ENCODE measurements at regions not wholly inside any gene's neighbourhood (a gene's known extent, or its start where the extent isn't known, plus 50 kb on each side); places are given as distances from the start of the nearest gene placed in this dataset.

- WGBS (ENCODE audit: insufficient coverage, insufficient replicate concordance, low lambda C conversion rate, missing lambda C conversion rate), result 97% methylated on average over 3 of the region's 3 CpGs
- no peak overlapping the region for H3K27ac ChIP-seq (ENCODE audit: control insufficient read depth, insufficient read depth)
- in situ Hi-C loops (cut with MboI) (no loop called here), intact Hi-C loops (cut with micrococcal nuclease; ENCODE audit: unreplicated experiment) (no loop called here)
- TF ChIP-seq CREB1 (IDR thresholded peaks at IDR 0.05; ENCODE audit: low read depth) (no peak), RFX5 (IDR thresholded peaks at IDR 0.05; ENCODE audit: low read depth, low read length) (no peak), POLR2A (IDR thresholded peaks at IDR 0.05; ENCODE audit: low read depth, low read length) (no peak), CEBPZ (IDR thresholded peaks at IDR 0.05; ENCODE audit: low read depth, low read length) (no peak), ATF7 (IDR thresholded peaks at IDR 0.05; ENCODE audit: low read depth) (no peak), MXI1 (IDR thresholded peaks at IDR 0.05; ENCODE audit: low read depth, low read length) (no peak), HCFC1 (IDR thresholded peaks at IDR 0.05; ENCODE audit: low read length) (no peak), PML (IDR thresholded peaks at IDR 0.05; ENCODE audit: low read length) (no peak), USF2 (IDR thresholded peaks at IDR 0.05; ENCODE audit: borderline replicate concordance, low read depth, low read length) (no peak)
- H2AFZ ChIP-seq (ENCODE audit: control insufficient read depth, low read depth, low read length), result no peak overlapping the region
- no peaks in the 10 kb centered on the region for H4K20me1 ChIP-seq (ENCODE audit: control insufficient read depth, insufficient read depth)
- no peak for ATAC-seq
- H3K9me3 ChIP-seq (replicated peaks; ENCODE audit: control insufficient read depth, insufficient read depth, low read length), result peaks cover 2% of the 10 kb centered on the region
- CTCF ChIA-PET, result no interaction called here
- peaks cover 1 to 3% of the 10 kb centered on the region in 2 experiments; a peak in 3 of 4 replicates for H3K36me3 ChIP-seq (ENCODE audit: control insufficient read depth in 2 of 2, insufficient read depth in 2 of 2, low read length in 1 of 2)
- no peak overlapping the region for H3K4me3 ChIP-seq
- RAD21 ChIA-PET (ENCODE audit: unreplicated experiment), result no interaction called here
- POLR2A ChIA-PET, result no interaction called here
- no peak for DNase-seq (ENCODE audit: low read depth, low spot score)
- FAIRE-seq, result no peak
- no peaks in the 10 kb centered on the region for H3K27me3 ChIP-seq (replicated peaks in 1 of 2; ENCODE audit: control insufficient read depth in 2 of 2, insufficient read depth in 2 of 2, low read length in 1 of 2)
- no peak overlapping the region for H3K4me2 ChIP-seq (ENCODE audit: control insufficient read depth, insufficient read depth)
- H3K4me1 ChIP-seq (ENCODE audit: control insufficient read depth, insufficient read depth, low read length), result no peaks in the 10 kb centered on the region
- BruUV-seq (replicated peaks), result no TSS peak
- H3K9ac ChIP-seq (ENCODE audit: control insufficient read depth, insufficient read depth, low read length), result no peak overlapping the region
- SMC1A ChIA-PET (ENCODE audit: uncharacterized antibody, unreplicated experiment), result no interaction called here
- H3K79me2 ChIP-seq (ENCODE audit: control insufficient read depth, insufficient read depth, low read length), result peaks cover 45% of the 10 kb centered on the region
These were observed 54.0 kb upstream of the ANKRD28 start for GRCh38 chr3:15851735-15852134.

Data from GM12878 (cell line).